Vagina (tissue), 2 donors: ENCODE measurements at regions not wholly inside any gene's neighbourhood (a gene's known extent, or its start where the extent isn't known, plus 50 kb on each side); places are given as distances from the start of the nearest gene placed in this dataset.

ENCODE experiments used
- DNase-seq, 2 donors: peaks; one replicate each; pipeline ENCODE4 v3.0.0-alpha.2; 2017; ENCODE audit errors: extremely low spot score in 2 of 2
- H3K27ac ChIP-seq: fragments of 200-600 bp; sonication (generic); one replicate; pipeline ENCODE4 v1.5.1; 2019
- H3K27me3 ChIP-seq: fragments of 200-600 bp; sonication (generic); one replicate; pipeline ENCODE4 v1.5.1; 2019
- H3K36me3 ChIP-seq, 2 donors: fragments of 200-600 bp; sonication (generic); one replicate each; pipeline ENCODE4 v1.5.1; 2017 to 2019
- H3K4me1 ChIP-seq: fragments of 200-600 bp; sonication (generic); one replicate; pipeline ENCODE4 v1.5.1; 2019
- H3K4me3 ChIP-seq, 2 donors: fragments of 200-600 bp; sonication (generic); 1 replicate in 1 of 2; 2 replicates in 1 of 2; pipeline ENCODE4 v1.5.1; 2016 to 2019
- H3K9me3 ChIP-seq: fragments of 200-600 bp; sonication (generic); one replicate; pipeline ENCODE4 v1.5.1; 2019
- CTCF ChIP-seq, 3 experiments: fragments of 450-650 bp in 2 of 3; fragments of 200-600 bp in 1 of 3; sonication (generic) in 1 of 3; IDR thresholded peaks; one replicate each; pipeline ENCODE4 v1.5.1; 2017 to 2019; ENCODE audit warnings: antibody characterized with exemption in 3 of 3, mild to moderate bottlenecking in 2 of 3, moderate library complexity in 2 of 3
- POLR2A ChIP-seq, 2 donors: fragments of 450-650 bp; IDR thresholded peaks; one replicate each; pipeline ENCODE4 v1.6.1; 2017; ENCODE audit warnings: antibody characterized with exemption in 2 of 2, mild to moderate bottlenecking in 2 of 2, moderate library complexity in 2 of 2
- POLR2AphosphoS5 ChIP-seq, 2 donors: sonication (generic); formaldehyde crosslinking; IDR thresholded peaks; one replicate each; pipeline ENCODE4 v1.9.0; 2017; ENCODE audit warnings: antibody characterized with exemption in 2 of 2, mild to moderate bottlenecking in 2 of 2, low read depth in 1 of 2; ENCODE audit not compliant: insufficient read depth in 1 of 2
- intact Hi-C: fragments of 100-400 bp; cut with DNase I; formaldehyde crosslinking; loops from one replicate; pipeline ENCODE4 v1.15.1; 2023

GRCh38 chr3:22040150-22040549 lies 289.1 kb upstream of the ZNF385D start:
- Histone ChIP-seq H3K27me3 (no peaks in the 10 kb centered on the region), H3K9me3 (no peaks in the 10 kb centered on the region), H3K4me1 (no peaks in the 10 kb centered on the region), H3K4me3 (no peak overlapping the region), H3K27ac (no peak overlapping the region), H3K36me3 (no peaks in the 10 kb centered on the region)
- intact Hi-C loops = no loop called here
- no peak for DNase-seq
- TF ChIP-seq POLR2A (IDR thresholded peaks at IDR 0.05) (no peak), CTCF (IDR thresholded peaks at IDR 0.05) (no peak), POLR2AphosphoS5 (IDR thresholded peaks at IDR 0.05; ENCODE audit: insufficient read depth in 1 of 2, low read depth in 1 of 2) (no peak)

- no peaks in the 10 kb centered on the region for H3K4me1 ChIP-seq
- no peak overlapping the region for H3K4me3 ChIP-seq
- intact Hi-C loops = no loop called here
- H3K27me3 ChIP-seq = no peaks in the 10 kb centered on the region
- H3K36me3 ChIP-seq = no peaks in the 10 kb centered on the region
- H3K27ac ChIP-seq = no peak overlapping the region
- no peak for DNase-seq
- no peaks in the 10 kb centered on the region for H3K9me3 ChIP-seq
- TF ChIP-seq POLR2A (IDR thresholded peaks at IDR 0.05) (no peak), POLR2AphosphoS5 (IDR thresholded peaks at IDR 0.05; ENCODE audit: insufficient read depth in 1 of 2, low read depth in 1 of 2) (no peak), CTCF (IDR thresholded peaks at IDR 0.05) (no peak)
Observed at GRCh38 chr3:22045882-22046281, 294.9 kb upstream of the ZNF385D start.

- H3K4me1 ChIP-seq = no peaks in the 10 kb centered on the region
- no peak for DNase-seq
- intact Hi-C loops = no loop called here
Observed at GRCh38 chr3:22063500-22063899, 312.5 kb upstream of the ZNF385D start.

GRCh38 chr3:22068619-22069018 lies 317.6 kb upstream of the ZNF385D start:
- no peak for DNase-seq
- Histone ChIP-seq H3K36me3 (no peaks in the 10 kb centered on the region), H3K4me1 (no peaks in the 10 kb centered on the region), H3K4me3 (no peak overlapping the region), H3K27ac (no peak overlapping the region), H3K27me3 (no peaks in the 10 kb centered on the region), H3K9me3 (no peaks in the 10 kb centered on the region)
- intact Hi-C loops = no loop called here
- TF ChIP-seq POLR2AphosphoS5 (IDR thresholded peaks at IDR 0.05; ENCODE audit: insufficient read depth in 1 of 2, low read depth in 1 of 2) = no peak
- no peak for TF ChIP-seq CTCF (IDR thresholded peaks at IDR 0.05)
- TF ChIP-seq POLR2A (IDR thresholded peaks at IDR 0.05) = no peak

More at GRCh38 chr3:22063500-22063899, 312.5 kb upstream of the ZNF385D start:
- TF ChIP-seq CTCF (IDR thresholded peaks at IDR 0.05) (no peak), POLR2A (IDR thresholded peaks at IDR 0.05) (no peak), POLR2AphosphoS5 (IDR thresholded peaks at IDR 0.05; ENCODE audit: insufficient read depth in 1 of 2, low read depth in 1 of 2) (no peak)
- Histone ChIP-seq H3K9me3 (no peaks in the 10 kb centered on the region), H3K4me3 (no peak overlapping the region), H3K27me3 (no peaks in the 10 kb centered on the region), H3K27ac (no peak overlapping the region), H3K36me3 (no peaks in the 10 kb centered on the region)

- Histone ChIP-seq H3K36me3 (no peaks in the 10 kb centered on the region), H3K27ac (no peak overlapping the region), H3K9me3 (no peaks in the 10 kb centered on the region), H3K27me3 (no peaks in the 10 kb centered on the region), H3K4me1 (no peaks in the 10 kb centered on the region), H3K4me3 (no peak overlapping the region)
- TF ChIP-seq POLR2A (IDR thresholded peaks at IDR 0.05) = no peak
- no peak for DNase-seq
- intact Hi-C loops = no loop called here
Observed at GRCh38 chr3:22088204-22088603, 337.2 kb upstream of the ZNF385D start.

- intact Hi-C loops = no loop called here
- H3K36me3 ChIP-seq = no peaks in the 10 kb centered on the region
- no peaks in the 10 kb centered on the region for H3K4me1 ChIP-seq
Observed at GRCh38 chr3:22089284-22089683, 338.3 kb upstream of the ZNF385D start.

More at GRCh38 chr3:22089284-22089683, 338.3 kb upstream of the ZNF385D start:
- H3K9me3 ChIP-seq = no peaks in the 10 kb centered on the region
- no peak overlapping the region for H3K27ac ChIP-seq
- H3K4me3 ChIP-seq = no peak overlapping the region
- TF ChIP-seq POLR2A (IDR thresholded peaks at IDR 0.05) = no peak
- TF ChIP-seq POLR2AphosphoS5 (IDR thresholded peaks at IDR 0.05; ENCODE audit: insufficient read depth in 1 of 2, low read depth in 1 of 2) = no peak
- TF ChIP-seq CTCF (IDR thresholded peaks at IDR 0.05) = no peak
- no peak for DNase-seq
- no peaks in the 10 kb centered on the region for H3K27me3 ChIP-seq
